Jurkat, Clone E6-1 (cell line): ENCODE measurements at regions not wholly inside any gene's neighbourhood (a gene's known extent, or its start where the extent isn't known, plus 50 kb on each side); places are given as distances from the start of the nearest gene placed in this dataset.
"Not testable (repeated sequence)": the region's sequence is repeated elsewhere in the genome, so short reads cannot be mapped to it uniquely, and the experiment has no call there.

Experiments used
- DNase-seq: peaks from one replicate; pipeline ENCODE4 v3.0.0-alpha.2; 2011; ENCODE audit warnings: low read depth, low spot score
- H3K4me3 ChIP-seq: 2 replicates; pipeline ENCODE4 v1.5.1; 2011; ENCODE audit warnings: mild to moderate bottlenecking, low read length, control low read depth, moderate library complexity

GRCh38 chr6:151671195-151671594, 136.3 kb upstream of the ESR1 start:
- no peak overlapping the region for H3K4me3 ChIP-seq
- DNase-seq = no peak

- no peak overlapping the region for H3K4me3 ChIP-seq
These were observed 132.9 kb upstream of the ESR1 start for GRCh38 chr6:151674578-151674977.

GRCh38 chr6:151675746-151676459, 131.6 kb upstream of the ESR1 start:
- H3K4me3 ChIP-seq = no peak overlapping the region
- DNase-seq = peak; percentile 53

More at GRCh38 chr6:151674578-151674977, 132.9 kb upstream of the ESR1 start:
- DNase-seq = no peak

- no peak for DNase-seq
- no peak overlapping the region for H3K4me3 ChIP-seq
These were observed 131.0 kb upstream of the ESR1 start for GRCh38 chr6:151676460-151676945.

GRCh38 chr6:151677404-151677803, 130.1 kb upstream of the ESR1 start:
- DNase-seq = no peak
- H3K4me3 ChIP-seq = no peak overlapping the region

- no peak overlapping the region for H3K4me3 ChIP-seq
- no peak for DNase-seq
These were observed 128.4 kb upstream of the ESR1 start for GRCh38 chr6:151679081-151679480.

- no peak for DNase-seq
- H3K4me3 ChIP-seq = no peak overlapping the region
These were observed 127.5 kb upstream of the ESR1 start for GRCh38 chr6:151679941-151680340.

- H3K4me3 ChIP-seq = no peak overlapping the region
- DNase-seq = no peak
These were observed 126.5 kb upstream of the ESR1 start for GRCh38 chr6:151680846-151681432.

GRCh38 chr6:151681433-151682059, 125.9 kb upstream of the ESR1 start:
- no peak overlapping the region for H3K4me3 ChIP-seq
- no peak for DNase-seq

- no peak for DNase-seq
- H3K4me3 ChIP-seq = no peak overlapping the region
These were observed 125.2 kb upstream of the ESR1 start for GRCh38 chr6:151682251-151682650.

- H3K4me3 ChIP-seq = no peak overlapping the region
- no peak for DNase-seq
These were observed 124.6 kb upstream of the ESR1 start for GRCh38 chr6:151682922-151683321.

GRCh38 chr6:151683381-151683780, 124.1 kb upstream of the ESR1 start:
- no peak for DNase-seq
- H3K4me3 ChIP-seq = no peak overlapping the region

- DNase-seq = no peak
- H3K4me3 ChIP-seq = no peak overlapping the region
These were observed 117.8 kb upstream of the ESR1 start for GRCh38 chr6:151689499-151690201.

- no peak for DNase-seq
- no peak overlapping the region for H3K4me3 ChIP-seq
These were observed 117.2 kb upstream of the ESR1 start for GRCh38 chr6:151690303-151690702.

GRCh38 chr6:151690768-151691562, 116.5 kb upstream of the ESR1 start:
- no peak overlapping the region for H3K4me3 ChIP-seq
- DNase-seq = no peak

GRCh38 chr6:151692216-151692615, 115.3 kb upstream of the ESR1 start:
- no peak overlapping the region for H3K4me3 ChIP-seq

GRCh38 chr6:151693366-151693765, 114.1 kb upstream of the ESR1 start:
- H3K4me3 ChIP-seq = no peak overlapping the region
- no peak for DNase-seq

More at GRCh38 chr6:151692216-151692615, 115.3 kb upstream of the ESR1 start:
- no peak for DNase-seq

GRCh38 chr6:151695156-151695555, 112.3 kb upstream of the ESR1 start:
- DNase-seq = no peak
- H3K4me3 ChIP-seq = no peak overlapping the region

- H3K4me3 ChIP-seq, DNase-seq: not testable (repeated sequence)
These were observed 111.2 kb upstream of the ESR1 start for GRCh38 chr6:151696302-151696701.
